ENCODE measurements at regions not wholly inside any gene's neighbourhood (a gene's known extent, or its start where the extent isn't known, plus 50 kb on each side); places are given as distances from the start of the nearest gene placed in this dataset.

DNA sequence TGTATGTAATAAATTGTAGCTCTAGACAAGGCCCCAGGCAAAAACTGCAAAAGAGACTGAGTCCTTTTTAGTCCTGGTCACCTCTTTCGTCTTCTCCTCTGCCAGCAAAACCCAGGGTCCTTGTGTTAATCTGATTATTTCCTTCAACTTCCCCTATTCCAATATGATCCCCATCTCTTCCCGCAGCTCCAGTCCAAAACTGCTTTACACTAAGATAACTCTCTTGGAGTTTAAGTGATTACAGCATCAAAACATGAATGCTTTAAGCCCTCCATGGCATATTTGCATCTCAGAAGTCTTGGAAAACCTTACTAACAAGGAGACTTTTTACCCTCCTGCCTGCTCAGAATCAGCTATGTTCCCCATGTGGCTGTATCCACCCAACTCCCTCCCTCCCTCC is 59.3 kb downstream of the MAGEA1 start (continued):
- TF ChIP-seq, protein P1, sequence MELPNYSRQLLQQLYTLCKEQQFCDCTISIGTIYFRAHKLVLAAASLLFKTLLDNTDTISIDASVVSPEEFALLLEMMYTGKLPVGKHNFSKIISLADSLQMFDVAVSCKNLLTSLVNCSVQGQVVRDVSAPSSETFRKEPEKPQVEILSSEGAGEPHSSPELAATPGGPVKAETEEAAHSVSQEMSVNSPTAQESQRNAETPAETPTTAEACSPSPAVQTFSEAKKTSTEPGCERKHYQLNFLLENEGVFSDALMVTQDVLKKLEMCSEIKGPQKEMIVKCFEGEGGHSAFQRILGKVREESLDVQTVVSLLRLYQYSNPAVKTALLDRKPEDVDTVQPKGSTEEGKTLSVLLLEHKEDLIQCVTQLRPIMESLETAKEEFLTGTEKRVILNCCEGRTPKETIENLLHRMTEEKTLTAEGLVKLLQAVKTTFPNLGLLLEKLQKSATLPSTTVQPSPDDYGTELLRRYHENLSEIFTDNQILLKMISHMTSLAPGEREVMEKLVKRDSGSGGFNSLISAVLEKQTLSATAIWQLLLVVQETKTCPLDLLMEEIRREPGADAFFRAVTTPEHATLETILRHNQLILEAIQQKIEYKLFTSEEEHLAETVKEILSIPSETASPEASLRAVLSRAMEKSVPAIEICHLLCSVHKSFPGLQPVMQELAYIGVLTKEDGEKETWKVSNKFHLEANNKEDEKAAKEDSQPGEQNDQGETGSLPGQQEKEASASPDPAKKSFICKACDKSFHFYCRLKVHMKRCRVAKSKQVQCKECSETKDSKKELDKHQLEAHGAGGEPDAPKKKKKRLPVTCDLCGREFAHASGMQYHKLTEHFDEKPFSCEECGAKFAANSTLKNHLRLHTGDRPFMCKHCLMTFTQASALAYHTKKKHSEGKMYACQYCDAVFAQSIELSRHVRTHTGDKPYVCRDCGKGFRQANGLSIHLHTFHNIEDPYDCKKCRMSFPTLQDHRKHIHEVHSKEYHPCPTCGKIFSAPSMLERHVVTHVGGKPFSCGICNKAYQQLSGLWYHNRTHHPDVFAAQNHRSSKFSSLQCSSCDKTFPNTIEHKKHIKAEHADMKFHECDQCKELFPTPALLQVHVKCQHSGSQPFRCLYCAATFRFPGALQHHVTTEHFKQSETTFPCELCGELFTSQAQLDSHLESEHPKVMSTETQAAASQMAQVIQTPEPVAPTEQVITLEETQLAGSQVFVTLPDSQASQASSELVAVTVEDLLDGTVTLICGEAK (IDR thresholded peaks at IDR 0.05) = no peak
- TF ChIP-seq, protein P1 (CRISPR knock-in tag; IDR thresholded peaks at IDR 0.05) = no peak
- TF ChIP-seq JDP2 (CRISPR knock-in tag; IDR thresholded peaks at IDR 0.05; ENCODE audit: borderline replicate concordance) = no peak
- no peak for TF ChIP-seq MED13 (CRISPR knock-in tag; IDR thresholded peaks at IDR 0.05)
- no peak for TF ChIP-seq ZNF616 (CRISPR knock-in tag; IDR thresholded peaks at IDR 0.05; ENCODE audit: low read depth)
- TF ChIP-seq, protein P2, sequence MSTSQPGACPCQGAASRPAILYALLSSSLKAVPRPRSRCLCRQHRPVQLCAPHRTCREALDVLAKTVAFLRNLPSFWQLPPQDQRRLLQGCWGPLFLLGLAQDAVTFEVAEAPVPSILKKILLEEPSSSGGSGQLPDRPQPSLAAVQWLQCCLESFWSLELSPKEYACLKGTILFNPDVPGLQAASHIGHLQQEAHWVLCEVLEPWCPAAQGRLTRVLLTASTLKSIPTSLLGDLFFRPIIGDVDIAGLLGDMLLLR (CRISPR knock-in tag; IDR thresholded peaks at IDR 0.05) = no peak
